ENCODE measurements at regions not wholly inside any gene's neighbourhood (a gene's known extent, or its start where the extent isn't known, plus 50 kb on each side); places are given as distances from the start of the nearest gene placed in this dataset.

DNA sequence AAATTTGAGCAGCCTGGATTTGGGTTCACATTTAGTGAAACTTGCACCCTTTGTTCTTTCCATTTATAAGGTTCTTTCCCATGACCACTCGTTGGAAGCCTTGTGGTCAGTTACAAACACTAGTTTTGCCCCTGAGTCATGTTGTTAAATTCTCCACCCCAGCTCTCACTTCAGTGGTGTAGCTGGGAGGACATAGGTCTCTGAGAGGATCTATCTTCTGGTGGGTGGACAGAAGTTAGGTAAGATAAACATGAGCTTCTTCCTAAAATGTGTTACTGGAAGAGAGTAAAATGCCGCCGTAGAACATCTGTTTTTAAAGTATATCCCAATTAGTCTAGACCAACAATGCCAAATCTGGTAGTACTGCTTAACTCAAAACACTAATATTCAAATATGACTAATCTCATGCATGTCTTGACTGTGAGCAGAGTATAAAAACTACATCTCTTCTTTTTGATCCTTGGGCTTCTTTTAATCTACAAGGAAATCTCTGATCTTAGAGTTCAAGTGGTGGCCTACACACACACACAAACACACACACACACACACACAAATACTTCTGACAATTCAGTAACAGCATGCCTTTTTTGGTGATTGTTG lies 162.6 kb upstream of the FN1 start:
- Histone ChIP-seq H3K9me3 (ENCODE audit: control insufficient read depth, insufficient read depth, low read length) (no peaks in the 10 kb centered on the region), H3K4me3 (ENCODE audit: low read length) (no peak overlapping the region), H4K20me1 (ENCODE audit: control insufficient read depth, insufficient read depth, low read depth, low read length) (no peaks in the 10 kb centered on the region), H3K9me2 (replicated peaks; ENCODE audit: control insufficient read depth, low read length) (no peaks in the 10 kb centered on the region), H3K27ac (ENCODE audit: low read depth, low read length) (no peak overlapping the region), H3K79me2 (ENCODE audit: control insufficient read depth, low read length) (no peaks in the 10 kb centered on the region), H3K4me1 (ENCODE audit: control insufficient read depth, low read length) (no peaks in the 10 kb centered on the region), H3K36me3 (ENCODE audit: control insufficient read depth, low read length) (no peaks in the 10 kb centered on the region), H3F3A (ENCODE audit: control insufficient read depth, insufficient read depth) (no peaks in the 10 kb centered on the region), H3K27me3 (ENCODE audit: control insufficient read depth, low read length) (no peaks in the 10 kb centered on the region), H3K4me2 (ENCODE audit: low read length) (no peak overlapping the region)
- no peak for TF ChIP-seq EZH2phosphoT487 (IDR thresholded peaks at IDR 0.05; ENCODE audit: borderline replicate concordance, low read length)
- TF ChIP-seq, protein P1, sequence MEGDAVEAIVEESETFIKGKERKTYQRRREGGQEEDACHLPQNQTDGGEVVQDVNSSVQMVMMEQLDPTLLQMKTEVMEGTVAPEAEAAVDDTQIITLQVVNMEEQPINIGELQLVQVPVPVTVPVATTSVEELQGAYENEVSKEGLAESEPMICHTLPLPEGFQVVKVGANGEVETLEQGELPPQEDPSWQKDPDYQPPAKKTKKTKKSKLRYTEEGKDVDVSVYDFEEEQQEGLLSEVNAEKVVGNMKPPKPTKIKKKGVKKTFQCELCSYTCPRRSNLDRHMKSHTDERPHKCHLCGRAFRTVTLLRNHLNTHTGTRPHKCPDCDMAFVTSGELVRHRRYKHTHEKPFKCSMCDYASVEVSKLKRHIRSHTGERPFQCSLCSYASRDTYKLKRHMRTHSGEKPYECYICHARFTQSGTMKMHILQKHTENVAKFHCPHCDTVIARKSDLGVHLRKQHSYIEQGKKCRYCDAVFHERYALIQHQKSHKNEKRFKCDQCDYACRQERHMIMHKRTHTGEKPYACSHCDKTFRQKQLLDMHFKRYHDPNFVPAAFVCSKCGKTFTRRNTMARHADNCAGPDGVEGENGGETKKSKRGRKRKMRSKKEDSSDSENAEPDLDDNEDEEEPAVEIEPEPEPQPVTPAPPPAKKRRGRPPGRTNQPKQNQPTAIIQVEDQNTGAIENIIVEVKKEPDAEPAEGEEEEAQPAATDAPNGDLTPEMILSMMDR (IDR thresholded peaks at IDR 0.05; ENCODE audit: low read depth, low read length, poor library complexity, severe bottlenecking): no peak

DNA sequence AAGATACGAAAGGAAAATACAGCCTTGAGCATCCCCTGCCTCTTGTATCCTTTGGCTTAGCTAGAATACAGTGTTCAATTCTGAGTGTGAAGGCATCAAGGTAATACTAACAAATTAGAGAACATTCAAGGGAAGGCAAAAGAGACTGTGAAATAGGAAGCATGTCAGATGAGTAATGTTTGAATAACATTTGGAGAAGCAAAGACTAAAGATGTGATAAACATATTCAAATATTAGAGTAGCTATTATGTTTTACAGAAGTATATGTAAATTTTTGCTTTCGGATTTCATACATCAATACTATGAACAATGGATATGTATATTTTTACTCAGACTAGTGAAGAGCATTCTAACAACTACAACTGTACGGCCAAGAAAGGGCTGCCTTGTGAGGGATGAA lies 161.7 kb upstream of the FN1 start:
- H3F3A ChIP-seq (ENCODE audit: control insufficient read depth, insufficient read depth): no peaks in the 10 kb centered on the region
- TF ChIP-seq EZH2phosphoT487 (IDR thresholded peaks at IDR 0.05; ENCODE audit: borderline replicate concordance, low read length): no peak
- TF ChIP-seq, protein P1 (IDR thresholded peaks at IDR 0.05; ENCODE audit: low read depth, low read length, poor library complexity, severe bottlenecking): no peak
- H4K20me1 ChIP-seq (ENCODE audit: control insufficient read depth, insufficient read depth, low read depth, low read length): no peaks in the 10 kb centered on the region
- H3K9me3 ChIP-seq (ENCODE audit: control insufficient read depth, insufficient read depth, low read length): no peaks in the 10 kb centered on the region
- no peaks in the 10 kb centered on the region for H3K79me2 ChIP-seq (ENCODE audit: control insufficient read depth, low read length)
- H3K27me3 ChIP-seq (ENCODE audit: control insufficient read depth, low read length): no peaks in the 10 kb centered on the region
- H3K4me3 ChIP-seq (ENCODE audit: low read length): no peak overlapping the region
- H3K4me2 ChIP-seq (ENCODE audit: low read length): no peak overlapping the region
- H3K9me2 ChIP-seq (replicated peaks; ENCODE audit: control insufficient read depth, low read length): no peaks in the 10 kb centered on the region
- no peaks in the 10 kb centered on the region for H3K4me1 ChIP-seq (ENCODE audit: control insufficient read depth, low read length)
- H3K27ac ChIP-seq (ENCODE audit: low read depth, low read length): no peak overlapping the region
- no peaks in the 10 kb centered on the region for H3K36me3 ChIP-seq (ENCODE audit: control insufficient read depth, low read length)

DNA sequence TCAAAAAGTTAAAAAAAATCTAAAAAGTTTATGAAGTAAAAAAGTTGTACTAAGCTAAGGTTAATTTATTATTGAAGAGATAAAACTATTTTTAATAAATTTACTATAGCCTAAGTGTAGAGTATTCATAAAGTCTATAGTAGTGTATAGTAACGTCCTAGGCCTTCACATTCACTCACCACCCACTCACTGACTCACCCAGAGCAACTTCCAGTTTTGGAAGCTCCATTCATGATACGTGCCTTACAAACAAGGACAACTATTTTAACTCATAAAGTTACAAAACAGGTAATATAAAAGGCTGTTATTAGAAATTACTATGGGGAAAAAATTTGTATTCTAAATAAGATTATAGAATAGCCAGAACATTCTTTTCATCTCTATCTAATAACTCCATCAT lies 158.9 kb upstream of the FN1 start:
- Histone ChIP-seq H3K36me3 (ENCODE audit: control insufficient read depth, low read length) (no peaks in the 10 kb centered on the region), H3K27me3 (ENCODE audit: control insufficient read depth, low read length) (no peaks in the 10 kb centered on the region), H3K79me2 (ENCODE audit: control insufficient read depth, low read length) (no peaks in the 10 kb centered on the region), H3K4me1 (ENCODE audit: control insufficient read depth, low read length) (no peaks in the 10 kb centered on the region), H3F3A (ENCODE audit: control insufficient read depth, insufficient read depth) (no peaks in the 10 kb centered on the region), H3K4me2 (ENCODE audit: low read length) (no peak overlapping the region), H3K27ac (ENCODE audit: low read depth, low read length) (no peak overlapping the region), H3K9me2 (replicated peaks; ENCODE audit: control insufficient read depth, low read length) (no peaks in the 10 kb centered on the region), H4K20me1 (ENCODE audit: control insufficient read depth, insufficient read depth, low read depth, low read length) (no peaks in the 10 kb centered on the region), H3K9me3 (ENCODE audit: control insufficient read depth, insufficient read depth, low read length) (no peaks in the 10 kb centered on the region), H3K4me3 (ENCODE audit: low read length) (no peak overlapping the region)
- TF ChIP-seq, protein P1 (IDR thresholded peaks at IDR 0.05; ENCODE audit: low read depth, low read length, poor library complexity, severe bottlenecking): no peak
- TF ChIP-seq EZH2phosphoT487 (IDR thresholded peaks at IDR 0.05; ENCODE audit: borderline replicate concordance, low read length): no peak

Data from DOHH2 (cell line).